ENCODE measurements at regions not wholly inside any gene's neighbourhood (a gene's known extent, or its start where the extent isn't known, plus 50 kb on each side); places are given as distances from the start of the nearest gene placed in this dataset.
"Not testable (repeated sequence)": the region's sequence is repeated elsewhere in the genome, so short reads cannot be mapped to it uniquely, and the experiment has no call there.

- Histone ChIP-seq H3K79me2 (ENCODE audit: control insufficient read depth, insufficient read depth, low read length) (no peaks in the 10 kb centered on the region), H3K9me3 (ENCODE audit: control insufficient read depth, insufficient read depth, low read depth, low read length) (no peaks in the 10 kb centered on the region), H3K4me3 (replicated peaks in 1 of 4; ENCODE audit: control extremely low read depth in 1 of 4, insufficient read depth in 1 of 4, low read depth in 3 of 4, low read length in 4 of 4) (peak overlapping the region in 1 of 4 experiments; percentile 18), H3K27me3 (ENCODE audit: control insufficient read depth, insufficient read depth, low read length) (no peaks in the 10 kb centered on the region), H3K9ac (ENCODE audit: insufficient read depth, low read length) (no peak overlapping the region), H4K20me1 (ENCODE audit: control insufficient read depth, extremely low read depth, insufficient read depth, low read length) (no peaks in the 10 kb centered on the region), H3K4me2 (ENCODE audit: extremely low read depth, insufficient read depth, low read length) (no peak overlapping the region), H3K36me3 (ENCODE audit: control insufficient read depth, insufficient read depth, low read length) (no peaks in the 10 kb centered on the region), H2AFZ (ENCODE audit: low read length) (no peak overlapping the region), H3K4me1 (ENCODE audit: control insufficient read depth, extremely low read depth, insufficient read depth, low read length) (no peaks in the 10 kb centered on the region), H3K27ac (ENCODE audit: insufficient read depth, low read length) (no peak overlapping the region)
- peak in 1 of 2 donors; percentile 9 for DNase-seq (ENCODE audit: low read depth in 2 of 2)
- TF ChIP-seq EZH2 (IDR thresholded peaks at IDR 0.05; ENCODE audit: low read length, missing control alignments) (no peak), CTCF (conservative IDR thresholded peaks at IDR 0.05 in 1 of 2, IDR thresholded peaks at IDR 0.05 in 1 of 2; ENCODE audit: low read depth in 1 of 2, low read length in 2 of 2) (no peak)
Measured at GRCh38 chr12:34219046-34219770, 196.9 kb downstream of the ALG10 start.

DNA sequence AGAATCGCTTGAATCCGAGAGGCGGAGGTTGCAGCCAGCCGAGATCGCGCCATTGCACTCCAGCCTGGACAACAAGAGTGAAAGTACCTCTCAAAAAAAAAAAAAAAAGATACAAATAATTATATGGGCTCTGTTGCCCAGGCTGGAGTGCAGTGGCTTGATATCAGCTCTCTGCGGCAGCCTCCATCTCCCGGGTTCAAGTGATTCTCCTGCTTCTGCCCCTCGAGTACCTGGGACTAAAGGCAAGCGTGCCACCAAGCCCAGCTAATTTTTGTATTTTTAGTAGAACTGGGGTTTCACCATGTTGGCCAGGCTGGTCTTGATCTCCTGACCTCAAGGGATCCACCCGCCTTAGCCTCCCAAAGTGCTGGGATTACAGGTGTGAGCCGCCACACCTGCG, 197.8 kb downstream of the ALG10 start:
- H3K36me3 ChIP-seq (ENCODE audit: control insufficient read depth, insufficient read depth, low read length); DNase-seq (ENCODE audit: low read depth in 2 of 2); H3K27ac ChIP-seq (ENCODE audit: insufficient read depth, low read length); H3K4me3 ChIP-seq (replicated peaks in 1 of 4; ENCODE audit: control extremely low read depth in 1 of 4, insufficient read depth in 1 of 4, low read depth in 3 of 4, low read length in 4 of 4); H2AFZ ChIP-seq (ENCODE audit: low read length); H3K4me2 ChIP-seq (ENCODE audit: extremely low read depth, insufficient read depth, low read length); H4K20me1 ChIP-seq (ENCODE audit: control insufficient read depth, extremely low read depth, insufficient read depth, low read length); H3K4me1 ChIP-seq (ENCODE audit: control insufficient read depth, extremely low read depth, insufficient read depth, low read length); H3K79me2 ChIP-seq (ENCODE audit: control insufficient read depth, insufficient read depth, low read length); H3K27me3 ChIP-seq (ENCODE audit: control insufficient read depth, insufficient read depth, low read length); H3K9me3 ChIP-seq (ENCODE audit: control insufficient read depth, insufficient read depth, low read depth, low read length); H3K9ac ChIP-seq (ENCODE audit: insufficient read depth, low read length): not testable (repeated sequence)

DNA sequence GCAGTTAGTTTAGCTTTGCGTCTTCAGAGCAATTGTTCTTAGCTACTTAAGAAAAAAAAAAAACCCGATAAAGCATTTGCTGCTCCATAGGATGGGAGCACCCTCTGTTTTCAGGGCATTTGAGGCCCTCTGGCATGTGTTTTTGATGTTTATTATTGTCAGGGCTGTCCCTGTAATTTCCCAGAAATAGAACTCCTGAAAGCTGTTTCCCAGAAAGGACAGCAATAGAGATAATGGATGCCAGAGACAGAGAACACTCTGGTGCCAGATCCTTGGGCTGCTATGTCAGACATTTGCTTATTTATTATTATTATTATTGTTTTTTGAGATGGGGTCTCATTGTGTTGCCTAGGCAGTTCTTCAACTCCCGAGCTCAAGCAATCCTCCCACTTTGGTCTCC, 201.3 kb downstream of the ALG10 start:
- no peak for TF ChIP-seq CTCF (conservative IDR thresholded peaks at IDR 0.05 in 1 of 2, IDR thresholded peaks at IDR 0.05 in 1 of 2; ENCODE audit: low read depth in 1 of 2, low read length in 2 of 2)
- TF ChIP-seq EZH2 (IDR thresholded peaks at IDR 0.05; ENCODE audit: low read length, missing control alignments), result no peak
- Histone ChIP-seq H3K9ac (ENCODE audit: insufficient read depth, low read length) (no peak overlapping the region), H4K20me1 (ENCODE audit: control insufficient read depth, extremely low read depth, insufficient read depth, low read length) (no peaks in the 10 kb centered on the region), H3K9me3 (ENCODE audit: control insufficient read depth, insufficient read depth, low read depth, low read length) (no peaks in the 10 kb centered on the region), H3K4me2 (ENCODE audit: extremely low read depth, insufficient read depth, low read length) (no peak overlapping the region), H3K4me3 (replicated peaks in 1 of 4; ENCODE audit: control extremely low read depth in 1 of 4, insufficient read depth in 1 of 4, low read depth in 3 of 4, low read length in 4 of 4) (no peak overlapping the region), H3K79me2 (ENCODE audit: control insufficient read depth, insufficient read depth, low read length) (no peaks in the 10 kb centered on the region), H2AFZ (ENCODE audit: low read length) (no peak overlapping the region), H3K36me3 (ENCODE audit: control insufficient read depth, insufficient read depth, low read length) (no peaks in the 10 kb centered on the region), H3K27ac (ENCODE audit: insufficient read depth, low read length) (no peak overlapping the region), H3K27me3 (ENCODE audit: control insufficient read depth, insufficient read depth, low read length) (no peaks in the 10 kb centered on the region), H3K4me1 (ENCODE audit: control insufficient read depth, extremely low read depth, insufficient read depth, low read length) (no peaks in the 10 kb centered on the region)
- DNase-seq (ENCODE audit: low read depth in 2 of 2), result no peak

GRCh38 chr12:34226044-34226443, 203.7 kb downstream of the ALG10 start:
- H3K4me2 ChIP-seq (ENCODE audit: extremely low read depth, insufficient read depth, low read length); H4K20me1 ChIP-seq (ENCODE audit: control insufficient read depth, extremely low read depth, insufficient read depth, low read length); H3K36me3 ChIP-seq (ENCODE audit: control insufficient read depth, insufficient read depth, low read length); H3K27me3 ChIP-seq (ENCODE audit: control insufficient read depth, insufficient read depth, low read length); DNase-seq (ENCODE audit: low read depth in 2 of 2); H3K9me3 ChIP-seq (ENCODE audit: control insufficient read depth, insufficient read depth, low read depth, low read length); H3K27ac ChIP-seq (ENCODE audit: insufficient read depth, low read length); H3K4me1 ChIP-seq (ENCODE audit: control insufficient read depth, extremely low read depth, insufficient read depth, low read length); H3K9ac ChIP-seq (ENCODE audit: insufficient read depth, low read length); H3K4me3 ChIP-seq (replicated peaks in 1 of 4; ENCODE audit: control extremely low read depth in 1 of 4, insufficient read depth in 1 of 4, low read depth in 3 of 4, low read length in 4 of 4); H2AFZ ChIP-seq (ENCODE audit: low read length); H3K79me2 ChIP-seq (ENCODE audit: control insufficient read depth, insufficient read depth, low read length): not testable (repeated sequence)

DNA sequence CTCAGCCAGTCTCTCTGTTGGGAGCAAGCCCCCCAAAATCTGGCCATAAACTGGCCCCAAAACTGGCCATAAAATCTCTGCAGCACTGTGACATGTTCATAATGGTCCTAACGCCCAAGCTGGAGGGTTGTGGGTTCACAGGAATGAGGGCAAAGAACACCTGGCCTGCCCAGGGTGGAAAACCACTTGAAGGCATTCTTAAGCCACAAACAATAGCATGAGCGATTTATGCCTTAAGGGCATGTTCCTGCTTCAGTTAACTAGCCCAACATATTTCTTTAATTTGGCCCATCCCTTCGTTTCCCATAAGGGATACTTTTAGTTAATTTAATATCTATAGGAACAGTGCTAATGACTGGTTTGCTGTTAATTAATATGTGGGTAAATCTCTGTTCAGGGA, 205.8 kb downstream of the ALG10 start:
- H3K9me3 ChIP-seq (ENCODE audit: control insufficient read depth, insufficient read depth, low read depth, low read length); H3K36me3 ChIP-seq (ENCODE audit: control insufficient read depth, insufficient read depth, low read length); H3K4me2 ChIP-seq (ENCODE audit: extremely low read depth, insufficient read depth, low read length); H3K4me3 ChIP-seq (replicated peaks in 1 of 4; ENCODE audit: control extremely low read depth in 1 of 4, insufficient read depth in 1 of 4, low read depth in 3 of 4, low read length in 4 of 4); H2AFZ ChIP-seq (ENCODE audit: low read length); H3K79me2 ChIP-seq (ENCODE audit: control insufficient read depth, insufficient read depth, low read length); H4K20me1 ChIP-seq (ENCODE audit: control insufficient read depth, extremely low read depth, insufficient read depth, low read length); H3K4me1 ChIP-seq (ENCODE audit: control insufficient read depth, extremely low read depth, insufficient read depth, low read length); DNase-seq (ENCODE audit: low read depth in 2 of 2); H3K9ac ChIP-seq (ENCODE audit: insufficient read depth, low read length); H3K27me3 ChIP-seq (ENCODE audit: control insufficient read depth, insufficient read depth, low read length); H3K27ac ChIP-seq (ENCODE audit: insufficient read depth, low read length): not testable (repeated sequence)

Data from fibroblast of lung (primary cell).